ENCODE measurements at regions not wholly inside any gene's neighbourhood (a gene's known extent, or its start where the extent isn't known, plus 50 kb on each side); places are given as distances from the start of the nearest gene placed in this dataset.

GRCh38 chr4:36794716-36795115 lies 449.8 kb upstream of the NWD2 start:
- TF ChIP-seq CTCF (conservative IDR thresholded peaks at IDR 0.05), result no peak
- TF ChIP-seq EZH2 (IDR thresholded peaks at IDR 0.05; ENCODE audit: low read depth), result no peak

All from PC-9 (cell line).